NCI-H1694 (cell line): ENCODE measurements at regions not wholly inside any gene's neighbourhood (a gene's known extent, or its start where the extent isn't known, plus 50 kb on each side); places are given as distances from the start of the nearest gene placed in this dataset.
"Not testable (repeated sequence)": the region's sequence is repeated elsewhere in the genome, so short reads cannot be mapped to it uniquely, and the experiment has no call there.

Experiments
- DNase-seq: peaks from one replicate; lab custom pipeline; 2025; lab: John Stamatoyannopoulos, UW

- DNase-seq, result no peak
These were observed 89.0 kb upstream of the DLGAP1 start for GRCh38 chr18:4544142-4544541.

DNA sequence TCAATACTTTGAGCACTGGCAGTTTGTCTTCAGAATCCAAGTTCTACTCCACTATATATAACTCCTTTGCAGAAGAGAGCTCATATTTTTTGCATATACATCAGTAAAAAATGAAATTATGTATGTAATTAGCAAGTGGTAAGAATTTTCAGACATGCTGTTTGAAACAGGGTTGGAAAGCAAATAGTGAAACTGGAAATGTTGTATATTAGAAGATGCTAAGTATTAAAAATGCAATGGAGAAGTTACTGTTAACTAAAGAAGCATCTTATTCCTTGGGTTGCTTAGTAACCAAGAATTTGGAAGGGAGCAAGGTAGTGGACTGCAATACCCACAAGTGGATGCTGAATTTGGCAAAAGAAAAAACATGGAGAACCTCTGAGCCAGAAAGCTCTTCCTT lies 88.6 kb upstream of the DLGAP1 start:
- no peak for DNase-seq

GRCh38 chr18:4541588-4541987 lies 86.5 kb upstream of the DLGAP1 start:
- no peak for DNase-seq

DNA sequence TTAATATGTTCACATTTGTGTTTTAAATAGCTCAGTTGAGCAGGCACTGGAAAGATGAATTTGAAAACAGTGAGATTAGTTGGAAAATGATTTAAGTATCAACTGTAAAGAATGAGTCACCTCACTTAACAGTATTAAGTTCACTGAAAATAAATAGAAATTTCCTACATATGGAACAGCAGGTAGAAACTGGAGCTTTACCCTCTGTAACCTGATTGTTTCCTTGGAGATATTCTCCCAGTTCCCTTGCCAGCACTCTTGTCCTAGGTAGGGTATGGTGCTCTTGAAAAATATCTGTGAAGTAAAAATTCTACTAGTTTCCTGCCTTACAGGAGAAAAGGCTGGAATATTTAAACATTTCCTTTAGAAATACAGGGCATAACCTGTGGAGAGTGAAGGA lies 81.3 kb upstream of the DLGAP1 start:
- DNase-seq, result no peak

- no peak for DNase-seq
These were observed 73.3 kb upstream of the DLGAP1 start for GRCh38 chr18:4528405-4528804.

- not testable (repeated sequence) for DNase-seq
These were observed 72.7 kb upstream of the DLGAP1 start for GRCh38 chr18:4527826-4528225.

DNA sequence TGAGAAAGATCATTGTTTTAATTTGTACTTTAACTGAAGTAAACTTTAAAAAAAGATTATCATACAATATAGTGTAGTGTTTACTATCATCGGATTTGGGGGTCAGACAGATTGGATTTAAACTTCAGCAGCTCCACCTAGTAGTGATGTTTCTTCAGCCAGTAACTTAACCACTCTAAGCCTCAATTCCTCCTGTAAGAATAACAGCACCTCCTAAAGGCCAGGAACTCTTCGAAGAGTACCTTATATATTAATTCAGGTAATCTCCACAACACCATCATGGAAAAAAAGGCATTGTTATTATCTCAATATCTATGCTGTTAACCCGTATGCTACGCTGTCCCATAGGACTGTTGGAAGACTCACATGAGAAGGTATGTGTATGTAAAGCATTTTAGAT lies 69.0 kb upstream of the DLGAP1 start:
- DNase-seq, result no peak

- DNase-seq, result no peak
These were observed 56.1 kb upstream of the DLGAP1 start for GRCh38 chr18:4511166-4511565.

DNA sequence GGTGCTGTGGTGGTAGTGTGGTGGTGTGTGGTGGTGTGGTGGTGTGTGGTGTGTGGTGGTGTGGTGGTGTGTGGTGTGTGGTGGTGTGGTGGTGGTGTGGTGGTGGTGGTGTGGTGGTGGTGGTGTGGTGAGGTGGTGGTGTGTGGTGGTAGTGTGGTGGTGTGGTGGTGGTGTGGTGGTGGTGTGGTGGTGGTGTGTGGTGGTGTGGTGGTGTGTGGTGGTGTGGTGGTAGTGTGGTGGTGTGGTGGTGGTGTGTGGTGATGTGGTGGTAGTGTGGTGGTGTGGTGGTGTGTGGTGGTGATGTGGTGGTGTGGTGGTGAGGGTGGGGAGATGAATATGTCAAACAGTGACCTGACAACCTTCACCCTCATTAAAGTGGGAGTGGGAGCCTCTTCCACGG lies 55.6 kb upstream of the DLGAP1 start:
- DNase-seq, result no peak

DNA sequence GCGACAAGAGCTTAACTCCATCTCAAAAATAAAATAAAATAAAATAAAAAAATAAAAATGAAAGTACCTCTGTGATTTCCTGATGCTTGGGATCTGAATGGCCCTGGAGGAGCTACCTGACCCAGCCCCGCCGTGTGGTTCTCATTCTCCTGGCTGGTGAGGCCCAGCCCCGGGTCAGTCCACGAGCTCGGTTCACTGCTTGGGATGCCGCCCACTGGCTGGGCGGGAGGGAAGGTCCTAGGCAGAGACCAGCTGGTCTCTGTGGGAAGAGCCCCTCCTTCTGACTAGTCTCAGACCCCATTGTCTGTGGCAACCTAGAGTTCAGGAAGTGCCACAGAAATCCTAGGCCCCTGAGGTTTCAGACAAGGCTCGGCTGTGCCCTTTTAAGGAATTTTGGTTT lies 55.1 kb upstream of the DLGAP1 start:
- DNase-seq, result no peak
